DMS 273 (cell line): ENCODE measurements at regions not wholly inside any gene's neighbourhood (a gene's known extent, or its start where the extent isn't known, plus 50 kb on each side); places are given as distances from the start of the nearest gene placed in this dataset.

Source experiments
- DNase-seq: peaks from one replicate; lab custom pipeline; 2025; ENCODE audit not compliant: unreplicated experiment; lab: John Stamatoyannopoulos, UW

- DNase-seq: no peak
Observed at GRCh38 chr3:193825617-193826016, 232.6 kb downstream of the OPA1 start.

- DNase-seq: peak; percentile 57
Observed at GRCh38 chr3:193826159-193826795, 233.3 kb downstream of the OPA1 start.

DNA sequence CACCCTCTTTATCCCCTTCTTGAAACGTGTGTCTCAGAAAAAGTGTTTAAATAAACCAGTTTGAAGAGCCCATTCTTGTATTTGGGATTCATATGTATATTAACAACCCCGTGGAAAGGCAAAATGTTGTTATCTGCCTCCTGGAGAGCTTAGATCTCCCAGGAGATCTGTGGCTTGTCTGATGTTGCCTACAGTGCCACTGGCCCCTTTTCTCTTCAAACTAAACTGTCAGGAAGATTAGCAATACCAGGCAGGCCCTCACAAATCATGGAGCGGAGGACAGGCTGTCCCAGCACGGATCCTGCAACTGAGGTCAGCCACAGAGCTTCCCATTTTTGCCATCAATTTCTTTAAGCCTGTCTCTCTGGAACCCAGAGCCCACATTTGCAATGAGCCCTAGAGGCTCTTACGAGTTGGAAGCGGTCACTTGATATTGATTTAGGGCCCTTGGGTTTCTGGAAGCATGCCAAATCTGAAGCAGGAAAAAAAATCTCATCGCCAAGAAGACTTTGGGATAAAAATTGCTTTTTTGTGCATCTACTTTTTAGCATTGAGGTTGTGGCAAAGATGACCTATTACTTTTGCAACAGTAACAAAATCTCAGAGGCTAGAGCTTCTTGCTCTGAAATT is 234.1 kb downstream of the OPA1 start:
- DNase-seq: no peak

- no peak for DNase-seq
Observed at GRCh38 chr3:193827871-193828270, 234.9 kb downstream of the OPA1 start.

- no peak for DNase-seq
Observed at GRCh38 chr3:193828477-193828876, 235.5 kb downstream of the OPA1 start.

DNA sequence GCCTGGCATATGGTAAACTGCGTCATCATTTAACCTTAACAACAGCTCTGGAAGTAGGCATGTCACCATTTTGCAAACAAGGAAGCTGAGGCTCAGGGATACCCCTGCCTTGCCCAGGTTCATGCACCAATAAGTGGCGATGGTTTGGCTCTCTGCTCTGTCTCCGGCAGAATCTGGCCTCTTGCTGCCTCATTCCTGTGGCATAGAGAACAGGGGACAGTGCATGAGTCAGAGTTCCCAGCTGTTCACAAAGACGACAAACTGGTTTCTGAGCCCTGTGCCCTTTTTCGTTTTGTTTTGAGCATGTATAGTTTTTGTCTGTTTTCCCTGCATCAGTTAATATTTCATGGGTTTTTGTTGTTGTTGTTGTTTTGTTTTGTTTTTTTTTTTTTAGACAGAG is 236.8 kb downstream of the OPA1 start:
- DNase-seq: peak; percentile 62

DNA sequence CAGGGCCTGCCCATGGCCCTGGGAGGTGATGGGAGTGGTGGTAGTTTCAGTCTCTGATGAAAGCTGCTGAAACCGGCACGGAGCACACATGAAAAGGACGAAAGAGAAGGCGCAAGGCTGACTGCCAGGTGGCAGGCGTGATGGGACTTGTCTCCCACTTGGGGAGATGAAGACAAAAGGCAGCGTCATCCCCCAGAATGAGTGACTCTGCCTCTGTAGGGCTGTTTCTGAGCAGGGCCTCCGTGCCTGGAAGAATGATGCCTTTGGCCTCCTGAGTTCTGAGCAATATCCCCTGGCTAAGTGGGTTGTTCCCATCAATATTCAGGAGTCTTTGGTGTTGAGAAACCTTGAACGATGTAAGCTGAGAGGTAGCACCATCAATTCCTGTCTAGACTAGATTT is 237.8 kb downstream of the OPA1 start:
- DNase-seq: peak; percentile 72

- peak; percentile 68 for DNase-seq
Observed at GRCh38 chr3:193831495-193832455, 238.8 kb downstream of the OPA1 start.

DNA sequence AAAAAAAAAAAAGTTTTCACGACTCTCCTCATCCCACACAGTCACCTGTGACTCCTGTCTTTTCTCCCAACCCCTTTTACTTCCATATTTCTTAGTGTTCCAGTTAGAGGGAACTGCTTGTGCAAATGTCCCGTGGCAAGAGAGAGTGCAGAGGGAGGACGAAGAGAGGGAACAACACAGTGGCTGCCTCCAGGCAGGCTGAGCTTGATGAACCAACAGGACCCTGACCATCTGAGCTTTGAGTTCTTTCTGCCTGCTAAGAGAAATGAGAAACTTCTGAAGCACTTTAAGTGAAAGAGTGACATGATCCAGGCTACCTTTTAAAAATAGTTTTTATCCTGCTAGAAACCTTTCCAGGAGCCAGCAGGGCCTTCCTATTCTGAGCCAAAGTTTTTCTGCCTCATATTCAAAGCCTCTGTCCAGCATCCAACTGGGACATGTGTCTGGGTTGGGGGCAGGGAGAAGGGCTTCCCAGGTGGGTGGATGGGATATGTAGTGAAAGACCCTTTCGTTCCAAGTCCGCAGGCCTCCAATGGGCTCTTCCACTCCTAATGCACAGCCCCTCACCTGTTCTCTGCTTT is 239.9 kb downstream of the OPA1 start:
- DNase-seq: no peak

GRCh38 chr3:193833592-193833991 is 240.6 kb downstream of the OPA1 start:
- DNase-seq: no peak

DNA sequence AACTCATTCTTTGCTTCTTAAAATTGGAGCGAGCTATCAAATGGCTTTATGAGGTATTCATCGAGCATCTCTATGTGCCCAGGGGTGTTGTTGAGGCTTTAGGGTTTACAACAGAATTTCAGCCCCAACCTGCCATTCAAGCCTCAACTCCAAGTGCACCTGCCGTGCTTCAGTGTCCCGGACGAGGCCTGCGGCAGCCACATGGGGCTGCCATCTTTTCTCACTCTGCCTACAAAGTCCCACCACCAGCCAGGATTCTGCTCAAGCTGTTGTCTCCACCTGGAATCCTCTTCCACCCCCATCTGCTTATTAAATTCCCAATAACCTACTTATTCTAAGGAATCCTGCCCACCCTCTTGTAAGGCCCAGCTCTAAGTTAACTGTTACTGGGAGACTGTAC is 242.4 kb downstream of the OPA1 start:
- no peak for DNase-seq

DNA sequence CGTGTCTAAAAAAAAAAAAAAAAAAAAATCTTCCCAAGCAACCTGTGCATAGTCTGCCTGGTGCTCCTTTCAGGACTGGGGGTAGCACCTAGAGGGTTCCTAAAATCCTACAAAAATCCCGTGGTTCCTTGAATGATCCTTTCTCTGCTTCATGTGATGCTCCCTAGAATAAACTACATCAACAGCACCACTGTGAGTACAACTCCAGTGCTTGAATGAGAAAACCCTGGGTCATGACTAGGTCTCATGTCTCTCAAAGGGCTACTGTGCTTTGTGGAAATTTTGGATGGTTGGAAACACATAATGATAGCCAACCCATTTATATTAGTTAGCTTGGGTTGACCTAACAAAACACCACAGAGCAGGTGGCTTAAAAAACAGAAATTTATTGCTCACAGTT is 243.5 kb downstream of the OPA1 start:
- DNase-seq: no peak

DNA sequence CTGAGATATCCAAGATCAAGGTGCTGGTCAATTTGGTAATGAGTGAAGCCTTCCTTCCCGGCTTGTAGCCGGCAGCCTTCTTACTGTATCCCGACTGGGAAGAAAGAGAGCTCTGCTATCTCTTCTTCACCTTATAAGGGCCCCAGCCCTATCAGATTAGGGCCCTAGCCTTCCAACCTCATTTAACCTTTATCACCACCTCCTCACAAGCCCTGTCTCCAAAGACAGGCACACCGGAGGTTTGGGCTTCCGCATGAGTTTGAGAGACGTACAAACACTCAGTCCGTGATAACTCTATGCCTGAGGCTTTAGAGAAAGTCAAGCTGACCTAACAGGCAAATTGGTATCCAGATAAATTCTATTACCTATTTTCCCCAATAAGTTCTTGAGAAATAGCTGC is 243.9 kb downstream of the OPA1 start:
- no peak for DNase-seq

- DNase-seq: no peak
Observed at GRCh38 chr3:193837347-193837827, 244.4 kb downstream of the OPA1 start.

- DNase-seq: no peak
Observed at GRCh38 chr3:193840111-193840641, 247.2 kb downstream of the OPA1 start.

GRCh38 chr3:193841581-193841980 is 248.6 kb downstream of the OPA1 start:
- no peak for DNase-seq

- no peak for DNase-seq
Observed at GRCh38 chr3:193842029-193842798, 249.2 kb downstream of the OPA1 start.

- no peak for DNase-seq
Observed at GRCh38 chr3:193842832-193843473, 249.9 kb downstream of the OPA1 start.

DNA sequence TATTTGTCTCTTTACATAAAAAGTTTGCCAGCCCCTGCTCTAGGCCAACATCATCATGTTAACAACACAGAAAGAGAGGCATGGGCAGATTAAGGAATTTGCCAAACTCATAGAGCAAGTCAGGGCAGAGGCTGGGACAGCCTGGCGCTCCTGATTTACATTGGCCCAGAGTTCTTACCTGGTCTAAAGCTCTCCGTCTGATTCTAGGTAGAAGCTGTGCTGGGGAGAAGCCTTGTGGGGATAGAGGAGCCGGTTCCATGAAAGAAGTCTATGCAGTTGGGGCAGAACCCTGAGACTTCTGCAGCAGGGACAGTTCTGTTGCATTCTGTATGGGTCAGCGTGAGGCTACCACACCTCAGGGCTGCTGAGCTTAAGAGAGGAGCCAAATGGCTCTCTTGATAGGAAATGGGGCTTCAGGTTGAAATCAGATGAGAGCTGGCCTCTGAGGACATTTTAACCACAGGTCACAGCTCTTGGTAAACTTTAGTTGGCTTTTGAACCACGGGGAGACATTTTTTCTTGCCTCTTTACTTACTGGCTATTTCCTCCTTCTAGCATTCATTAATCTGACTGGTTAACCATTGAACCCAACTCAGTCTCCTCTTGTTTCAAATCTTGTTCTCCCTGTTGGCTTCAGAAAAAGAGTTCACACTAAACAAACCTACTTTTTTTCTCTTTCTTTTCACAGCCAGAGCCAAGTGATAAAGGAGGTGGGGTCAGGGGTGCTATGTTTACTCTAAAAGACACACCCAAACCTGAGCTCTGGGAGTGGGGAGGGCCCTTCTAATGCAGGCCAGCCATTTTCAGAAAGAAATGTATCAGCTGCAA is 250.7 kb downstream of the OPA1 start:
- no peak for DNase-seq
